MCF 10A (cell line): ENCODE measurements at regions not wholly inside any gene's neighbourhood (a gene's known extent, or its start where the extent isn't known, plus 50 kb on each side); places are given as distances from the start of the nearest gene placed in this dataset.

Experiments
- BruUV-seq: library from RNA; stranded (reverse); fragments of 400-500 nt; replicated peaks from 2 replicates; lab custom pipeline; 2021; lab: Mats Ljungman, UMichigan
- CTCF ChIA-PET: fragments of 300-600 bp; sonication (Branson Sonifier 250); formaldehyde crosslinking; extraction: SDS; loops from one replicate; lab custom pipeline; 2021; ENCODE audit warnings: antibody characterized with exemption, inconsistent platforms; lab: Yijun Ruan, JAX
- POLR2A ChIA-PET: fragments of 300-600, 350-650 bp; sonication (Branson Sonifier 250); formaldehyde crosslinking; extraction: SDS; loops from one replicate; lab custom pipeline; 2020; ENCODE audit warnings: antibody characterized with exemption, inconsistent platforms; lab: Yijun Ruan, JAX
- DNase-seq: peaks from one replicate; pipeline ENCODE4 v3.0.0-alpha.2; 2018; ENCODE audit not compliant: unreplicated experiment
- H3K27ac Mint-ChIP-seq: one replicate; pipeline ENCODE4 v1.8.0; 2022; ENCODE audit warnings: mild to moderate bottlenecking, low read depth, mixed read lengths; ENCODE audit not compliant: unreplicated experiment
- H3K27me3 Mint-ChIP-seq: one replicate; pipeline ENCODE4 v1.8.0; 2022; ENCODE audit warnings: mixed read lengths; ENCODE audit not compliant: insufficient read depth, unreplicated experiment
- H3K36me3 Mint-ChIP-seq: one replicate; pipeline ENCODE4 v1.8.0; 2022; ENCODE audit warnings: mild to moderate bottlenecking, moderate library complexity, mixed read lengths; ENCODE audit not compliant: insufficient read depth, unreplicated experiment
- H3K4me1 Mint-ChIP-seq: one replicate; pipeline ENCODE4 v1.8.0; 2022; ENCODE audit warnings: mixed read lengths; ENCODE audit not compliant: insufficient read depth, unreplicated experiment
- H3K4me3 Mint-ChIP-seq: one replicate; pipeline ENCODE4 v1.8.0; 2022; ENCODE audit warnings: mild to moderate bottlenecking, moderate library complexity, mixed read lengths; ENCODE audit not compliant: unreplicated experiment
- H3K9me3 Mint-ChIP-seq: one replicate; pipeline ENCODE4 v1.8.0; 2022; ENCODE audit warnings: mixed read lengths; ENCODE audit not compliant: unreplicated experiment
- CTCF ChIP-seq: fragments of 200-600 bp; IDR thresholded peaks from one replicate; pipeline ENCODE4 v1.8.0; 2022; ENCODE audit warnings: antibody characterized with exemption, mild to moderate bottlenecking; ENCODE audit not compliant: unreplicated experiment
- intact Hi-C: fragments of 100-400 bp; cut with micrococcal nuclease; formaldehyde crosslinking; loops from 2 replicates; pipeline ENCODE4 v1.14.1; 2022

GRCh38 chr2:223300326-223300725, 248.3 kb downstream of the KCNE4 start:
- H3K36me3 Mint-ChIP-seq, result no peaks in the 10 kb centered on the region
- H3K4me1 Mint-ChIP-seq, result no peaks in the 10 kb centered on the region
- intact Hi-C loops, result no loop called here
- no peak for DNase-seq
- no peaks in the 10 kb centered on the region for H3K27me3 Mint-ChIP-seq
- POLR2A ChIA-PET, result no interaction called here
- no TSS peak for BruUV-seq
- CTCF ChIA-PET, result no interaction called here
- no peak for TF ChIP-seq CTCF
- H3K27ac Mint-ChIP-seq, result no peak overlapping the region
- H3K9me3 Mint-ChIP-seq, result no peaks in the 10 kb centered on the region
- H3K4me3 Mint-ChIP-seq, result no peak overlapping the region

- CTCF ChIA-PET, result interaction anchor here (0.6 to 1.3 kb wide), 3 partner anchors 299 to 1097 kb away, joined by 4 to 6 read pairs (median 5); no protein-coding TSS in a partner anchor
These were observed 254.4 kb downstream of the KCNE4 start for GRCh38 chr2:223306371-223306770.

GRCh38 chr2:223311889-223312680, 260.1 kb downstream of the KCNE4 start:
- Mint-ChIP-seq H3K9me3 (no peaks in the 10 kb centered on the region), H3K4me1 (peaks cover 10% of the 10 kb centered on the region), H3K27ac (no peak overlapping the region), H3K4me3 (no peak overlapping the region), H3K27me3 (no peaks in the 10 kb centered on the region), H3K36me3 (no peaks in the 10 kb centered on the region)
- DNase-seq, result no peak
- intact Hi-C loops, result loop anchor here (10.0 kb wide), 1 partner anchor 293 kb away; the partner anchor contains the start of gene SCG2
- no peak for TF ChIP-seq CTCF
- ChIA-PET POLR2A (no interaction called here), CTCF (interaction anchor here (0.5 to 0.6 kb wide), 2 partner anchors 22 to 1292 kb away, joined by 3 read pairs; no protein-coding TSS in a partner anchor)
- no TSS peak for BruUV-seq

More at GRCh38 chr2:223306371-223306770, 254.4 kb downstream of the KCNE4 start:
- Mint-ChIP-seq H3K9me3 (no peaks in the 10 kb centered on the region), H3K27ac (no peak overlapping the region), H3K36me3 (no peaks in the 10 kb centered on the region), H3K4me1 (no peaks in the 10 kb centered on the region), H3K27me3 (no peaks in the 10 kb centered on the region), H3K4me3 (no peak overlapping the region)
- DNase-seq, result peak; percentile 42
- BruUV-seq, result no TSS peak
- peak; percentile 31 for TF ChIP-seq CTCF
- POLR2A ChIA-PET, result no interaction called here
- intact Hi-C loops, result no loop called here

GRCh38 chr2:223313101-223313500, 261.1 kb downstream of the KCNE4 start:
- no peak for TF ChIP-seq CTCF
- ChIA-PET CTCF (no interaction called here), POLR2A (no interaction called here)
- no peak overlapping the region for H3K4me3 Mint-ChIP-seq
- BruUV-seq, result no TSS peak
- no peaks in the 10 kb centered on the region for H3K27me3 Mint-ChIP-seq
- H3K9me3 Mint-ChIP-seq, result no peaks in the 10 kb centered on the region
- intact Hi-C loops, result loop anchor here (10.0 kb wide), 1 partner anchor 292 kb away; the partner anchor contains the start of gene SCG2
- H3K4me1 Mint-ChIP-seq, result peaks cover 10% of the 10 kb centered on the region
- H3K27ac Mint-ChIP-seq, result no peak overlapping the region
- no peak for DNase-seq
- no peaks in the 10 kb centered on the region for H3K36me3 Mint-ChIP-seq
